ENCODE measurements at regions not wholly inside any gene's neighbourhood (a gene's known extent, or its start where the extent isn't known, plus 50 kb on each side); places are given as distances from the start of the nearest gene placed in this dataset.
"Not testable (repeated sequence)": the region's sequence is repeated elsewhere in the genome, so short reads cannot be mapped to it uniquely, and the experiment has no call there.

- Histone ChIP-seq H3K27me3 (ENCODE audit: control insufficient read depth, insufficient read depth, low read length) (no peaks in the 10 kb centered on the region), H3K4me3 (ENCODE audit: insufficient read depth, low read depth, low read length) (no peak overlapping the region), H3K36me3 (replicated peaks; ENCODE audit: control insufficient read depth, insufficient read depth, low read length) (no peaks in the 10 kb centered on the region)
- no peak for DNase-seq
Observed at GRCh38 chr7:67344481-67345193, 348.0 kb downstream of the TYW1 start.

DNA sequence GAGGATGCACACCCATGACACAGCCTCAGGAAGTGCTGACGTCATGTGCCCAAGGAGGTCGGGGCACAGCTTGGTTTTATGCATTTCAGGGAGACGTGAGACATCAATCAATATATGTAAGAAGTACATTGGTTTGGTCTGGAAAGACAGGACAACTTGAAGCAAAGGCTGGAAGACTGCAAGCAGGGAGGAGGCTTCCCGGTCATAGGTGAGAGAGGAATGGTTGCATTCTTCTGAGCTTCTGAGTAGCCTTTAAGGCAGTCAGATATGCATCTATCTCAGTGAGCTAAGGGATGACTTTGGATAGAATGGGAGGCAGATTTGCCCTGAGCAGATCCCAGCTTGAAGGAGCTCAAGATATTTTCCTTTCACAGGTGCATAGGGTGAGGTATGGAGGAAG is 349.5 kb downstream of the TYW1 start:
- H3K4me3 ChIP-seq (ENCODE audit: insufficient read depth, low read depth, low read length), result no peak overlapping the region
- H3K27me3 ChIP-seq (ENCODE audit: control insufficient read depth, insufficient read depth, low read length), result no peaks in the 10 kb centered on the region
- no peak for DNase-seq
- no peaks in the 10 kb centered on the region for H3K36me3 ChIP-seq (replicated peaks; ENCODE audit: control insufficient read depth, insufficient read depth, low read length)

DNA sequence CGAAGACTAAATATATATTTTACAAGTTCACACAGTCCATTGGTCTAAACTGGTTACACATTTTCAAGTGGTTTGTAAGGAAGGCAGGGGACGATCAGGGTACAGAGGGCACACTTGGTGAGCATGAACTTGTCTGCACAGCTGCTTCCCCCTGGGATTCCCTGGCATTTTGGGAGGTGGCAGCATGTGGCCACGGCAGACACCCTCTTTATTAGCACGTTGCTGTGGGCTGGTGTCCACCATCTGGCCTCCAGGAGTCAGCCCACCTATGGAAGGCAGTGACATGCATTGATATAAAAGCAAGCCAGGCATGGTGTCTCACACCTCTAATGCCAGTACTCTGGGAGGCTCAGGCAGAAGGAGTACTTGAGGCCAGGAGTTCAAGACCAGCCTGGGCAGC is 350.2 kb downstream of the TYW1 start:
- H3K36me3 ChIP-seq (replicated peaks; ENCODE audit: control insufficient read depth, insufficient read depth, low read length), result no peaks in the 10 kb centered on the region
- no peak for DNase-seq
- no peak overlapping the region for H3K4me3 ChIP-seq (ENCODE audit: insufficient read depth, low read depth, low read length)
- H3K27me3 ChIP-seq (ENCODE audit: control insufficient read depth, insufficient read depth, low read length), result no peaks in the 10 kb centered on the region

DNA sequence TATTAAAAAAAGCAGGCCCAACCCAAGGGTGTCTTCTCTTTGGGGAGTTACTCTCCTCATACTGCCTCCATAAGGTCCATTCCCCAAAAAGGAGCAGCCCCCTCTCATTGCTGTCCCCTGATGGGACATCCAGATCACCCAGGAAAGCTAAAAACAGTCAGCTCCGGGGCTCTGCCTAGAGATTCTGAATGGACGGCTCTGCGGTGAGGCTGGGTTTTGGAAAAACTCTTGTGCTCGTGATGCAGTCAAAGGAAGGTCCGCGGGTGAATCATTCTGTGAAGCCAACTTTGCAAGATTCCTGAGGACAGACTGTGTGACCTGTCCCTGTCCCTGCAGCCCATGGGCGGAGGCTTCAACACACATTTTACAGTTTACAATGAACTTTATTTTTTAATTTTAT is 351.5 kb downstream of the TYW1 start:
- no peak overlapping the region for H3K4me3 ChIP-seq (ENCODE audit: insufficient read depth, low read depth, low read length)
- no peaks in the 10 kb centered on the region for H3K36me3 ChIP-seq (replicated peaks; ENCODE audit: control insufficient read depth, insufficient read depth, low read length)
- no peak for DNase-seq
- H3K27me3 ChIP-seq (ENCODE audit: control insufficient read depth, insufficient read depth, low read length), result no peaks in the 10 kb centered on the region

GRCh38 chr7:67357653-67358052 is 361.0 kb downstream of the TYW1 start:
- H3K36me3 ChIP-seq (replicated peaks; ENCODE audit: control insufficient read depth, insufficient read depth, low read length); DNase-seq; H3K27me3 ChIP-seq (ENCODE audit: control insufficient read depth, insufficient read depth, low read length); H3K4me3 ChIP-seq (ENCODE audit: insufficient read depth, low read depth, low read length): not testable (repeated sequence)

DNA sequence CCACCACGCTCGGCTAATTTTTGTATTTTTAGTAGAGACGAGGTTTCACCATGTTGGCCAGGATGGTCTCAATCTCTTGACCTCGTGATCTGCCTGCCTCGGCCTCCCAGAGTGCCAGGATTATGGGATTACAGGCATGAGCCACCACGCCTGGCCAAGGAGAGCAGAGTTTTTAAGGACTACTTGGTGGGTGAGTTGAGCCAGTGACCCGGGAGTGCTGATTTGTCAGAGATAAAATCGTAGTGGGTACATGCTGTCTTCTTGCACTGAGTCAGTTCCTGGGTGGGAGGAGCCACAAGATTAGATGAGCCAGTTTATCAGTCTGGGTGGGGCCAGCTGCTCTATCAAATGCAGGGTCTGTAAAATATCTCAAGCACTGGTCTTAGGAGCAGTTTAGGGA is 361.7 kb downstream of the TYW1 start:
- not testable (repeated sequence) for H3K4me3 ChIP-seq (ENCODE audit: insufficient read depth, low read depth, low read length); H3K27me3 ChIP-seq (ENCODE audit: control insufficient read depth, insufficient read depth, low read length); H3K36me3 ChIP-seq (replicated peaks; ENCODE audit: control insufficient read depth, insufficient read depth, low read length); DNase-seq

GRCh38 chr7:67358738-67359137 is 362.1 kb downstream of the TYW1 start:
- not testable (repeated sequence) for DNase-seq; H3K4me3 ChIP-seq (ENCODE audit: insufficient read depth, low read depth, low read length); H3K36me3 ChIP-seq (replicated peaks; ENCODE audit: control insufficient read depth, insufficient read depth, low read length); H3K27me3 ChIP-seq (ENCODE audit: control insufficient read depth, insufficient read depth, low read length)

GRCh38 chr7:67359900-67360299 is 363.3 kb downstream of the TYW1 start:
- DNase-seq, result no peak
- H3K36me3 ChIP-seq (replicated peaks; ENCODE audit: control insufficient read depth, insufficient read depth, low read length), result no peaks in the 10 kb centered on the region
- no peaks in the 10 kb centered on the region; the same call in 1 of the 2 replicates for H3K27me3 ChIP-seq (ENCODE audit: control insufficient read depth, insufficient read depth, low read length)
- H3K4me3 ChIP-seq (ENCODE audit: insufficient read depth, low read depth, low read length), result no peak overlapping the region

- no peak for DNase-seq
- Histone ChIP-seq H3K4me3 (ENCODE audit: insufficient read depth, low read depth, low read length) (no peak overlapping the region), H3K27me3 (ENCODE audit: control insufficient read depth, insufficient read depth, low read length) (no peaks in the 10 kb centered on the region; the same call in 1 of the 2 replicates), H3K36me3 (replicated peaks; ENCODE audit: control insufficient read depth, insufficient read depth, low read length) (no peaks in the 10 kb centered on the region)
Observed at GRCh38 chr7:67361150-67361549, 364.5 kb downstream of the TYW1 start.

- H3K27me3 ChIP-seq (ENCODE audit: control insufficient read depth, insufficient read depth, low read length), result no peaks in the 10 kb centered on the region; the same call in 1 of the 2 replicates
- H3K4me3 ChIP-seq (ENCODE audit: insufficient read depth, low read depth, low read length), result peak overlapping the region; percentile 27
- DNase-seq, result peak; percentile 75
- no peaks in the 10 kb centered on the region for H3K36me3 ChIP-seq (replicated peaks; ENCODE audit: control insufficient read depth, insufficient read depth, low read length)
Observed at GRCh38 chr7:67364441-67365017, 367.9 kb downstream of the TYW1 start.

DNA sequence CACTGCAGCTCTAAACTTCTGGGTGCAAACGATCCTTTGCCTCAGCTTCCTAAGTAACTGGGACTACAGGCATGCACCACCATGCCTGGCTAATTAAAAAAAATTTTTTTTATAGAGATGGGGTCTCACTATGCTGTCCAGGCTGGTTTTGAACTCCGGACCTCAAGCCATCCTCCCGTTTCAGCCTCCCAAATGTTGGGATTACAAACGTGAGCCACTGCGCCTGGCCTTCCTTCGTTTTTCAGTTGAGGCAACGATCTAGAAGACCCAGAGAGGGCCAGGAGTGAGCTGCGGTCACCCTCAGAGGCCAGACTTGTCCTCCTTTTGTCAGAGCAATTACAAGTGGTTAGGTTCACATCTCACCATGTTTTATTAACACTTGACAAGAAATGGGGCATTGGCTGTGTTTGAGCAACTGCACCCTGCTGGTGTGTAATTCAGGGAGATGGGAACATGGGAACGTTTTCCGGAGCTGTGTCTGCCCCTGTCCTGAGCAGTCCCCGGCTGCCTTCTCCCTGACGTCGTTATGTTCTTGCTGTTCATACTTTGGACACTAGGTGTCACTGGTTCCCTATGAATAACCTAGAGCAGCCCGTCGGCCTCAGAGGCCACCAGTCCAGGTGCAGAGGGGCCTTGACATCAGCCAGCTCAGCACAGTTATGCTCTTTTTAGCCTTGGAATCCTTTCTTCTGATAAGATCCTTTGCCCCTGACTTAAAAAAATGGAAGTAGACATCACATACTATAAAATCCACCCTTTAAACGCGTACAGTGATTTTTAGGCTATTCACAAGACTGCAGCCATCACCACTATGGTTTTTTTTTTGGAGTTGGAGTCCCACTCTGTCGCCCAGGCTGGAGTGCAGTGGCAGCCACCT is 375.0 kb downstream of the TYW1 start:
- DNase-seq, result peak; percentile 88
- no peak overlapping the region for H3K4me3 ChIP-seq (ENCODE audit: insufficient read depth, low read depth, low read length)
- no peaks in the 10 kb centered on the region for H3K36me3 ChIP-seq (replicated peaks; ENCODE audit: control insufficient read depth, insufficient read depth, low read length)
- H3K27me3 ChIP-seq (ENCODE audit: control insufficient read depth, insufficient read depth, low read length), result no peaks in the 10 kb centered on the region

DNA sequence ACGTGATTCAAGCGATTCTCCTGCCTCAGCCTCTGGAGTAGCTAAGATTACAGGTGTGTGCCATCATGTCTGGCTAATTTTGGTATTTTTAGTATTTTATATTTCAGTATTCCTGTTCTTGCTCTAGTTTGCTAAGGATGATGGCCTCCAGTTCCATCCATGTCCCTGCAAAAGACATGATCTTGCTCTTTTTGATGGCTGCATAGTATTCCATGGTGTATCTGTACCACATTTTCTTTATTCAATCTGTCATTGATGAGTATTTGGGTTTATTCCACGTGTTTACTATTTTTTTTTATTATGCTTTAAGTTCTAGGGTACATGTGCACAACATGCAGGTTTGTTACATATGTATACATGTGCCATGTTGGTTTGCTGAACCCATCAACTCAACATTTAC is 376.8 kb downstream of the TYW1 start:
- H3K27me3 ChIP-seq (ENCODE audit: control insufficient read depth, insufficient read depth, low read length); H3K4me3 ChIP-seq (ENCODE audit: insufficient read depth, low read depth, low read length); DNase-seq; H3K36me3 ChIP-seq (replicated peaks; ENCODE audit: control insufficient read depth, insufficient read depth, low read length): not testable (repeated sequence)

GRCh38 chr7:67375427-67375826 is 378.8 kb downstream of the TYW1 start:
- Histone ChIP-seq H3K36me3 (replicated peaks; ENCODE audit: control insufficient read depth, insufficient read depth, low read length) (no peaks in the 10 kb centered on the region), H3K4me3 (ENCODE audit: insufficient read depth, low read depth, low read length) (no peak overlapping the region), H3K27me3 (ENCODE audit: control insufficient read depth, insufficient read depth, low read length) (no peaks in the 10 kb centered on the region; the same call in 1 of the 2 replicates)
- no peak for DNase-seq

GRCh38 chr7:67377939-67378862 is 381.6 kb downstream of the TYW1 start:
- no peaks in the 10 kb centered on the region for H3K36me3 ChIP-seq (replicated peaks; ENCODE audit: control insufficient read depth, insufficient read depth, low read length)
- peak; percentile 88 for DNase-seq
- no peak overlapping the region for H3K4me3 ChIP-seq (ENCODE audit: insufficient read depth, low read depth, low read length)
- H3K27me3 ChIP-seq (ENCODE audit: control insufficient read depth, insufficient read depth, low read length), result no peaks in the 10 kb centered on the region; the same call in 1 of the 2 replicates
